C4-2B (cell line): ENCODE measurements at regions not wholly inside any gene's neighbourhood (a gene's known extent, or its start where the extent isn't known, plus 50 kb on each side); places are given as distances from the start of the nearest gene placed in this dataset.

Experiments used
- H3K27ac ChIP-seq: fragments of 450-650 bp; 2 replicates; pipeline ENCODE4 v1.5.1; 2017
- ZFX ChIP-seq: fragments of 450-650 bp; IDR thresholded peaks from 2 replicates; pipeline ENCODE4 v1.6.1; 2017
- TF ChIP-seq, protein P1 (sequence below): fragments of 450-650 bp; conservative IDR thresholded peaks from 2 replicates; pipeline ENCODE4 v1.5.1; 2017; ENCODE audit warnings: mild to moderate bottlenecking

DNA sequence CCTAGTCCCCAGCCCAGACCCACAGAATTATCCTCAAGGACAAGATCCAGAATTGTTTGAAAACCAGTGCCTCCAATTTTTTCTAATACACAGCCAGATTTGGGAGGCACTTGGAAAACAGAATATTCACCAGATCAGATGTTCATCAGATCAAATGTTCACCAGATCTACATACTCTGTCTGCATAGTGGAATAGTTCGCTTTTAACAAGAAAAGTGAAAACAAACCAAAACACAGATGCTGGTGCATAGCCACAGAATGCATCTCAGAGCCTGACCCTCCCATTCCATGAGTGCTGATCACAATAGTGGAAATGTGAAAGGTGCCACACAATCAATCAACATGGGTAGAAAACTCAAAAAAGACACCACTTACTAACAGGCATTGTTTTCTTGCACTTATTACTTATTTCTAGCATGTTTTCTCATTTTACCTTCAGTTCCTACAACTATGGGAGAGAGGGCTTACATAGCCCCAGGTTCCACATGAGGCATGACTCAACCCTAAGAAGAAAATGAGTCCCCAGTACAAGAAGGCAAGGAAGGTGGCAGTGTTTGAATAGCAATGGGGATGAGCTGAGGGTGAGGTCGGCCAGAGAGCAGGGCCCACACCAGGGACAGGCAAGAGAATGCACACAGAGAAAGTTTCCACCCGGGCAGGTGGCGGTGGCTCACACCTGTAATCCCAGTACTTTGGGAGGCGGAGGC lies 432.7 kb upstream of the NFE2L3 start:
- TF ChIP-seq, protein P1, sequence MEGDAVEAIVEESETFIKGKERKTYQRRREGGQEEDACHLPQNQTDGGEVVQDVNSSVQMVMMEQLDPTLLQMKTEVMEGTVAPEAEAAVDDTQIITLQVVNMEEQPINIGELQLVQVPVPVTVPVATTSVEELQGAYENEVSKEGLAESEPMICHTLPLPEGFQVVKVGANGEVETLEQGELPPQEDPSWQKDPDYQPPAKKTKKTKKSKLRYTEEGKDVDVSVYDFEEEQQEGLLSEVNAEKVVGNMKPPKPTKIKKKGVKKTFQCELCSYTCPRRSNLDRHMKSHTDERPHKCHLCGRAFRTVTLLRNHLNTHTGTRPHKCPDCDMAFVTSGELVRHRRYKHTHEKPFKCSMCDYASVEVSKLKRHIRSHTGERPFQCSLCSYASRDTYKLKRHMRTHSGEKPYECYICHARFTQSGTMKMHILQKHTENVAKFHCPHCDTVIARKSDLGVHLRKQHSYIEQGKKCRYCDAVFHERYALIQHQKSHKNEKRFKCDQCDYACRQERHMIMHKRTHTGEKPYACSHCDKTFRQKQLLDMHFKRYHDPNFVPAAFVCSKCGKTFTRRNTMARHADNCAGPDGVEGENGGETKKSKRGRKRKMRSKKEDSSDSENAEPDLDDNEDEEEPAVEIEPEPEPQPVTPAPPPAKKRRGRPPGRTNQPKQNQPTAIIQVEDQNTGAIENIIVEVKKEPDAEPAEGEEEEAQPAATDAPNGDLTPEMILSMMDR = no peak
- no peak for TF ChIP-seq ZFX
- H3K27ac ChIP-seq = no peak overlapping the region

DNA sequence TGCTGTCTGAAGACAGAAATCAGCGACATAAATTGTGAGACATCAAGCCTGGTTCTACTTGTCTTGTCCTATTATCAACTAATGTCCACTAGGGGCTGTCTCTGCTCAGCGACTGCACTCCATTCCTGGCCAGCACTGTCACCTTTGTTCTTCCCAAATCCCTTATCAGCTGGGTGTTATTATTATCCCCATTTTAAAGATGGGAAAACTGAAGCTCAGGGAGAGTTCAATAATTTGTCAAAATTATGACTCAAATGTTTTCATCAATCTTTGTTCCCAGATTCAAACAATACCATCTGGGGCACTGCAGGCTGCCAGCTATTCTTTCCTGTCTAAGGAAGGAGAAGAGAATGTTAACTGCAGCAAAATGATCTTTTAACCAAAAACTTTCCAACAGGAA lies 431.6 kb upstream of the NFE2L3 start:
- TF ChIP-seq ZFX = no peak
- TF ChIP-seq, protein P1 = peak; percentile 79

DNA sequence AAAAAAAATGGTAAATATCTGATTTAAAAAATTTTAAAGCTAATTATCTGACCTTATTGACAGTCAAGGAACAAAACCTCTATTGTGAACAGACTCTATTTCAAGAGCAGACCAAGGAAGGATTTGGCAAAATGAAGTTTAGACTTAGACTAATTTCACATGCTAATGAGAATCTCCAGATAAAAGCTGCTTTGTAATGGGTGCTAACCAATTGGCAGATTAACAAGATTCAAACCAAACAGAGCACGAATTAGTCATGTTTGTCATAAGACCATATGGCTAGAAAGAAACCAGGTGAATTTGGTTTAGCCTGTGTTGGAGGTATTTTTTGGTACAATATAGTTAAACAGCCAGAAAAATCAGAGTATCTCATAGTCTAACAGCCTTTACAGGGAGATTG lies 429.1 kb upstream of the NFE2L3 start:
- no peak overlapping the region for H3K27ac ChIP-seq
- TF ChIP-seq, protein P1 = no peak
- no peak for TF ChIP-seq ZFX

More for the DNA sequence above, 431.6 kb upstream of the NFE2L3 start:
- H3K27ac ChIP-seq = no peak overlapping the region

DNA sequence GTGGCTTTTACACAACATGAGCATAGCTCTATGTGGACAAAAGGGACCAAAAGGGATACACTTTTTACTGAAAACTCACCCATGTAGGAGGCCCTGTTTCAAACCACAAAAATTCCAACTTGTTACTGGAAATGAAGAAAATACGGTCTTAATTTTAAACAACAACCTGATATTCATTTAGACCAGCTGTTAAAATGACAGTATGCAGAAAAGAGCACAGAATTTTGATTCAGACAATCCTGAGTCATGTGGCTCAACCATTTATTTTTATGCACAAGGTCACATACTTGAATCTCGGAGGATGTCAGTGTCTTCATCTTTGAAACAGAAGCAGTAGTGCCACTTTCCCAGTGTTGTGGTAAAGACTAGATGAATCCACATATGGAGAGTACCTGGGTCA lies 426.5 kb upstream of the NFE2L3 start:
- H3K27ac ChIP-seq = no peak overlapping the region
- no peak for TF ChIP-seq ZFX
- TF ChIP-seq, protein P1 = no peak

DNA sequence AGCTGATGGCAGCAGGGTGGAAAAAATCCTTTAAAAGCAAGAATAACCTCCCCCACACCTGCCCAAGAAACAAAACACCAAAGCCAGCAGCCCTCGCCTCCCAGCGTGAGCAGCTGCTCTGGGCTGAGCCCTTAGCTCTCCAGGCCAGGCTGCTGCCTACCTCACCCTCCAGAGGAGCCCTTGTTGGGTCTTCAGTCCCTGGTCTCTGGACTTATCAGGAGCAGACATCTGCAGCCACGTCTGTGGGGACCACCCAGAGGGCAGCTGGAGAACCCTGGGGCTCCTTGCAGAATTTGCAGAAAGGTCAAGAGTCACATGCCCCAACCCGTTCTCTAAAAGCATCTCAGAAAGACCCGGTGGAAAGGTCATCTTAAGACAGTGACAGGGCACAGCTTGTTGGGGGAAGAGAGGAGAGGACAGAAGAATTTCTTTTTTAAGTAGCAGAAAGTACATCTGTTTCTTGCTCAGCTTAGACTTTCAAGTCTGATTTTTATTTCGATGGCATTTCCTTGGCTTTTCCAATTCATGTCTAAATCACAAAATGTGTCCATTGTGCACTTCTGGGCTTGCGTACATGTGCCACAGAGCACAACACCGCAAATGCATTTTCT lies 425.7 kb upstream of the NFE2L3 start:
- TF ChIP-seq ZFX = no peak
- no peak overlapping the region for H3K27ac ChIP-seq

DNA sequence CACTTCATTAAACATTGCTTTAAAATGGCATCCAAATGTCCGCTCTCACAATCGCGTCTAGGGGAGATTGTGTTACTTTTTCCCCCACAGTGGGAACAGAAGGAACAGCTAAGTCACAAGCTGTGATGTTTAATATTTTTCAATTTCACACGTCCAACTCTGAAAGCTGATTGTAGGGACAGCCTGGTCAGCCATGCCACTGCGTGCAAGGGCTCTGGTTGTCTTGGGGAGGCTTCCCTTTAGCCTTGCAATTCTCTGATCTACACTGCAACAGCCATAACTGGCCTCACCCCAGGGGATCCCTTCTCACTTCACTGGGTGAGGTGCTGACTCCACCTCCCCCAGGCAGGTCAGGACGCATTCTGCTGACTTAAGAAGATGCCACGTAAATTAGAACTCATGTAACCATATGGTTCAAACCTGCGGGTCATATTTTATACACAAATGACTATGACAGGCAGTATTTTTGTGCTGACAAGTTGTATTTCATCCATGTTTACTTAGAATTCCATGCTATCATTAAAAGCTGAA lies 425.2 kb upstream of the NFE2L3 start:
- no peak overlapping the region for H3K27ac ChIP-seq
- TF ChIP-seq ZFX = no peak
- TF ChIP-seq, protein P1 = no peak

DNA sequence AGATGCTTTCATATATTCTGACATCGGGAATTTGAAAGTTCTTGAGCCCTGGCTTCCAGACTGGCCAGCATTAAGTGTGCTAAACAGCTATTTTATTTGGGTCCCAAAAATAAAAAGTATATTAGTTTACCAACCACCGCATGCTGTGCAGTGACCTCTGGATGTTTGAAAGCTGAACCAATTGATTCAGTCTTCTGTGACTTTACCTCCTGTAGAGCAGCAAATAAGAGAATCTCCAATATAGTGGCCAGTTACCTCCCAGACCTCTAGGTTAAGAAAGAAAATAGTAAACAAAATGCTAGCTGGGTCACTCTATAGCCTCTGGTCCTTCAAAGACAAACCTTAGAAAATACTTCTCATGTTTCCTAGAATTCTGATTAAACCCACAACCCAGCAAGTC lies 424.6 kb upstream of the NFE2L3 start:
- no peak overlapping the region for H3K27ac ChIP-seq
- TF ChIP-seq, protein P1 = no peak
- no peak for TF ChIP-seq ZFX

DNA sequence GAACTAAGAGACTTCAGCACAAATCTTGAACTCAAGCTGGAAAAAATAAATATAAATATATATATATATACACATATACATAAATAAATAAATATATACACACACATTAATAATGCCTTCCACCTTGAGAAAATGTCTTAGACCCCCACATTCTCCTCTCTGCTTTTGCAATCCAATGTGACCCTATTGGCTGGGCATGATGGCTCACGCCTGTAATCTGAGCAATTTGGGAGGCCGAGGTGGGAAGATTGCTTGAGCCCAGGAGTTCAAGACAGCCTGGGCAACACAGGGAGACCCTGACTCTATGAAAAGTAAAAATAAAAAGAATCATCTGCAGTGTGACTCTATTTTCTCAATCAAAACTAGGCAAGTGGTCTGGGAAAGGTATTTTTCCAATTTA lies 424.1 kb upstream of the NFE2L3 start:
- no peak overlapping the region for H3K27ac ChIP-seq
- TF ChIP-seq, protein P1 = no peak
- no peak for TF ChIP-seq ZFX
